AG10803 (cell line): ENCODE measurements at regions not wholly inside any gene's neighbourhood (a gene's known extent, or its start where the extent isn't known, plus 50 kb on each side); places are given as distances from the start of the nearest gene placed in this dataset.
"Not testable (repeated sequence)": the region's sequence is repeated elsewhere in the genome, so short reads cannot be mapped to it uniquely, and the experiment has no call there.

Experiments
- DNase-seq: peaks from one replicate; pipeline ENCODE4 v3.0.0; 2010; ENCODE audit warnings: low read depth
- H3K4me3 ChIP-seq: 2 replicates; pipeline ENCODE4 v1.5.1; 2011; ENCODE audit warnings: mild to moderate bottlenecking, low read length, control low read depth
- TF ChIP-seq, protein P1 (sequence below): conservative IDR thresholded peaks from 2 replicates; pipeline ENCODE4 v1.5.1; 2011; ENCODE audit warnings: mild to moderate bottlenecking, low read length, control low read depth, inconsistent platforms

DNA sequence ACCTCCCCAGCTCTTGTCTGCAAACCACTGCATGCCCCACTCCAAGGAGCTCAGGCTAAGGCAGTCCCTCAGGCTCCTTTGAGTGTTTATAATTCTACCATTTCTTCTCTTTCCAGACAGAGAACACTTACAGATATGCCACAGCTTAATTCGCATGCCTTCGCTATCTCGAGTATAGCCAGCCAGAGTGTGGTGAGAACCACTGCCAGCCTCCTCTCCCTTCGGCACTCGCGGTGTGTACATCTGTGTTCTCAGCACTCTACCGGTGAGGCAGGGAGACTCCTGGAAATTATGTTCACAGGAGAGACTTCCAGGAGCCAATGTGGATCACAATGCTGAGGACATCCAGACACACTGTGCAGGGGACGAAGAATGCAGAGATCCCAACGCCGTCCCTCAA, 143.7 kb upstream of the IRX1 start:
- no peak for DNase-seq
- no peak overlapping the region for H3K4me3 ChIP-seq
- TF ChIP-seq, protein P1, sequence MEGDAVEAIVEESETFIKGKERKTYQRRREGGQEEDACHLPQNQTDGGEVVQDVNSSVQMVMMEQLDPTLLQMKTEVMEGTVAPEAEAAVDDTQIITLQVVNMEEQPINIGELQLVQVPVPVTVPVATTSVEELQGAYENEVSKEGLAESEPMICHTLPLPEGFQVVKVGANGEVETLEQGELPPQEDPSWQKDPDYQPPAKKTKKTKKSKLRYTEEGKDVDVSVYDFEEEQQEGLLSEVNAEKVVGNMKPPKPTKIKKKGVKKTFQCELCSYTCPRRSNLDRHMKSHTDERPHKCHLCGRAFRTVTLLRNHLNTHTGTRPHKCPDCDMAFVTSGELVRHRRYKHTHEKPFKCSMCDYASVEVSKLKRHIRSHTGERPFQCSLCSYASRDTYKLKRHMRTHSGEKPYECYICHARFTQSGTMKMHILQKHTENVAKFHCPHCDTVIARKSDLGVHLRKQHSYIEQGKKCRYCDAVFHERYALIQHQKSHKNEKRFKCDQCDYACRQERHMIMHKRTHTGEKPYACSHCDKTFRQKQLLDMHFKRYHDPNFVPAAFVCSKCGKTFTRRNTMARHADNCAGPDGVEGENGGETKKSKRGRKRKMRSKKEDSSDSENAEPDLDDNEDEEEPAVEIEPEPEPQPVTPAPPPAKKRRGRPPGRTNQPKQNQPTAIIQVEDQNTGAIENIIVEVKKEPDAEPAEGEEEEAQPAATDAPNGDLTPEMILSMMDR: no peak

DNA sequence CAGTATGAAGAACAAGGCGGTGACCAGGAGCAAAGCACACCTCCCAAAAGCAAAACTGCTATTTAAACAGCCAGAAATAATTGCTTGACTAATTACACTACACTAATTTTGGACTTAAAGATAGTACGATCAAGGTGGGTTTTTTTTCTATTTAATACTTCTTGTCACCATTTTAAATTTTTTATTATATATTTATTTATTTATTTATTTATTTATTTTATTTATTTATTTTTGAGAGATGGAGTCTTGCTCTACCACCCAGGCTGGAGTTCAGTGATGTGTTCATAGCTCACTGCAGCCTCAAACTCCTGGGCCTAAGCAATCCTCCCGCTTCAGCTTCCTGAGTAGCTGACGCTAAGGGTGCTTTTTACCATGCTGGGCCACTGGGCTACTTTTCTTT, 146.2 kb upstream of the IRX1 start:
- TF ChIP-seq, protein P1: no peak
- H3K4me3 ChIP-seq: no peak overlapping the region

DNA sequence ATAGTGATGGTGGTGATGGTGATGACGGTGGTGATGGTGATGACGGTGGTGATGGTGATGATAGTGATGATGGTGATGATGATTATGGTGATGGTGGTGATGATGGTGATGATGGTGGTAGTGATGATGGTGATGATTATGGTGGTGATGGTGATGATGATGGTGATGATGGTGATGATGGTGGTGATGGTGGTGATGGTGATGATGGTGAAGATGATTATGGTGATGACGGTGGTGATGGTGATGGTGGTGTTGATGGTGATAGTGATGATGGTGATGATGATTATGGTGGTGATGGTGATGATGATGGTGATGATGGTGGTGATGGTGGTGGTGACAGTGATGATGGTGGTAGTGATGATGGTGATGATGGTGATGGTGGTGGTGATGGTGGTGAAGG, 149.2 kb upstream of the IRX1 start:
- H3K4me3 ChIP-seq: no peak overlapping the region
- no peak for DNase-seq
- TF ChIP-seq, protein P1: no peak

More for the DNA sequence above, 146.2 kb upstream of the IRX1 start:
- no peak for DNase-seq

DNA sequence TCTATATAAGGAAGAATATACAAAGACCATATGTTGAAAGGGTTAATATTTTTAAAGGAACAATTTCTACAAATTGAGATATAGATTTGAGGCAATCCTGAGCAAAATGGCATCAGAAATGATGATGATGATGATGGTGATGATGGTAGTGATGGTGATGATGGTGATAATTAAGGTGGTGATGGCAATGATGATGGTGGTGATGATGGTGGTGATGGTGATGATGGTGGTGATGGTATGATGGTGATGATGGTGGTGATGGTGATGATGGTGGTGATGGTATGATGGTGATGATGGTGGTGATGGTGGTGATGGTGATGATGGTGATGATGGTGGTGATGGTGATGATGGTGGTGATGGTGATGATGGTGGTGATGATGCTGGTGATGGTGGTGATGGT, 150.1 kb upstream of the IRX1 start:
- DNase-seq, H3K4me3 ChIP-seq: not testable (repeated sequence)

DNA sequence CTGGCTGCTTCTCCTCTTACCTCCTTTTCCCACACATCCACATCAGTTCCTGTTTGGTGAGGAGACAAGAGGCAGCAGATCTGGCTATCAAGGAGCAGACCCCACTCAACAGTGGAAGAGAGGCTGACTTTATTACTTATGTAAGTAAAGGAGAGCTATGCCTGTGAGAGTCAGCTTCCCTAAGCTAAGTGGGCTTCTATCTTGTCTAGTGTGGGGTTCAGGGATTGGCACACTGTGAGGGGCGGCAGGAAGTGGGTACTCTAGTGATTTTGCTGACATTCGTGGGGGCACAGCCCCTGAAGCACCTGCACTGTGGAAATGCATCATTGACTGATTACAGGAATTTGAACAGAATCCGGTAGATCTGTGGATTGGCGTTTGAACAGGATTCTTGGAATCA, 163.5 kb upstream of the IRX1 start:
- TF ChIP-seq, protein P1: no peak
- no peak for DNase-seq
- no peak overlapping the region for H3K4me3 ChIP-seq

DNA sequence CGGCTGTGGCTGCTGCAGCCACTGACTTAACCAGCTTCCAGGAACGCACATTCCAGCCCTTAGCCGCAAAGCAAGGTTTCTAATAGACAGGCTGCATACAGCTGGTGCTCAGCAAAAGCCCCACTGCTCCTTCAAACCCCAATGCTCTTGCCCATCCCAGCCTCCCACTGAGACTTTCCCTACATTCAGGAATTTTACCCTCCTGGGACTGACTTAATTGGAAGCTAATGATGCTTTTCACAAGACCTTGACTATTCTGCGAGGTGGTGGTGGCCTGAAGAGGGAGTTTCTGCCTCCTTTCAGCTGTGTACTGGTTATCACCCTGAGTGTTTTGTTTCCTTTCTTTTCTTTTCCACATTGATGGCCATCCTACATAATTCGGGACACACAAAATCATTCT, 164.9 kb upstream of the IRX1 start:
- TF ChIP-seq, protein P1: no peak
- DNase-seq: no peak
- no peak overlapping the region for H3K4me3 ChIP-seq

DNA sequence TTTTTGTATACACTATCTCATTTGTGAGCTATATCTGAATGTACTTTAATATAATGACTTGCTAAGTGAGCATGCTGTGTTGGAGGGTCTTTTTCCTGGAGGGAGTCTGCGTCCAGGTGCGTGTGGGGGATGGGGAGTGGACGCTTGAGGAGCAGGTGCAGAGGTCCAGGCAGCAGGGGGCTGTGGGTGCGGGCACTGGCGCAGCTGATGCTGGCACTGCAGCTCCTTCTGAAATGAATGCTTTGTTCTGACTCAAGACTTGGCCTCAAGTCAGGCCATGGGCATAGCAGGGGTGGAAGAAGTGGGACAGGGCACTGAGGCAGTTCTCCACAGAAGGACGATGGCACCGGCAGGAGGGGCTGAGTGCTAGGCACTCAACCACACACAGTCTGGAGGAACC, 165.7 kb upstream of the IRX1 start:
- TF ChIP-seq, protein P1: no peak
- H3K4me3 ChIP-seq: no peak overlapping the region
- no peak for DNase-seq

DNA sequence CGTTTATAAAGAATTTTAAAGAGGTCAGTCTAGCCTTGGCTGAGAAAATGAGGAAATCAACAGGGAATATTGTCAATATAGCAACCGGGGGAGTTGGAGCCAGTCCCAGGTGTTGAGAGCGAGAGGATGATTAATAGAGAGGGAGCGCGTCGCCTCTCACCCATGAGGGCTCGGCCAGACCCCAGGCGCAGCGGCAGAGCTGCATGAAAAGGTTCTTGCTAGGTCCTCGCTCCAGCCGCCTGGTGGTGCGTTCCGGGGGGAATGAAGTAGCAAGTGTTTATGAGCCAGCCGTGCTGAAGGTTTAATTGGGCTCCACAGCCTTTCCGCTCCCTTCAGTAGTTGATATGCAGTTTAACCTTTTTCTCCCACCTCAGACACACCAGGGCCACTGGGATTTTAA, 167.3 kb upstream of the IRX1 start:
- no peak overlapping the region for H3K4me3 ChIP-seq
- TF ChIP-seq, protein P1: no peak
- DNase-seq: no peak
